Peyer's patch (tissue), 4 donors: ENCODE measurements at regions not wholly inside any gene's neighbourhood (a gene's known extent, or its start where the extent isn't known, plus 50 kb on each side); places are given as distances from the start of the nearest gene placed in this dataset.

ENCODE experiments used
- CTCF ChIP-seq, 6 experiments: fragments of 450-650 bp in 4 of 6; fragments of 200-600 bp in 2 of 6; sonication (generic) in 1 of 6; IDR thresholded peaks; one replicate each; pipeline ENCODE4 v1.5.1; 2017 to 2019; ENCODE audit warnings: antibody characterized with exemption in 6 of 6, mild to moderate bottlenecking in 3 of 6, moderate library complexity in 1 of 6
- POLR2A ChIP-seq, 2 donors: fragments of 450-650 bp; IDR thresholded peaks; one replicate each; pipeline ENCODE4 v1.5.1; 2017; ENCODE audit warnings: antibody characterized with exemption in 2 of 2, mild to moderate bottlenecking in 2 of 2, moderate library complexity in 2 of 2

DNA sequence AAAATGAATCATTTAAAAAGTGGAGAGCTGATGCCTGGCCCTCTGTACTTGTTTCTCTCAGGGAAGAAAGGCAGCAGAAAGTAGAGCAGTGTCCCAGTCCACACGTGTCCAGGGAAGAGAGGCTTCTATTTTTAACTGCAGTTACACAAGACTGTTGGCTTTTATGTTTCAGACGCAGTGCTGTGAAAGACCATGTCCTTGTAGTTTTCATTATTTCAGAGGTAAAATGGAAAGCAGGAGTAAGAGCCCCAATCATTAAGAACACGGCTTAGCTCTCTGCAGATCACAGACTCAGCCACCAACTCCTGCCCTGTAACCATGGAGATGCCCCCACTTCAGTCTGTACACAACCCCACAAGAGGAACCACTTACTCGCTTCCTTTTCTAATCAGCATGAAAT is 336.3 kb downstream of the DAD1 start:
- TF ChIP-seq CTCF (IDR thresholded peaks at IDR 0.05) (no peak), POLR2A (IDR thresholded peaks at IDR 0.05) (no peak)
